HG03066 (cell line): ENCODE measurements at regions not wholly inside any gene's neighbourhood (a gene's known extent, or its start where the extent isn't known, plus 50 kb on each side); places are given as distances from the start of the nearest gene placed in this dataset.

Experiments used
- ATAC-seq: cut with Tn5 transposase; IDR thresholded peaks from one replicate; pipeline ENCODE4 v1.9.1; 2021; ENCODE audit warnings: low read depth; ENCODE audit not compliant: unreplicated experiment

- ATAC-seq: no peak
These were observed 249.8 kb upstream of the ZNF608 start for GRCh38 chr5:124996023-124996763.

GRCh38 chr5:124996764-124997077 lies 250.3 kb upstream of the ZNF608 start:
- ATAC-seq: no peak

GRCh38 chr5:124997186-124997893 lies 250.9 kb upstream of the ZNF608 start:
- ATAC-seq: no peak

- ATAC-seq: no peak
These were observed 252.1 kb upstream of the ZNF608 start for GRCh38 chr5:124998520-124998919.

GRCh38 chr5:125002727-125003598 lies 256.5 kb upstream of the ZNF608 start:
- no peak for ATAC-seq

GRCh38 chr5:125004009-125004408 lies 257.6 kb upstream of the ZNF608 start:
- ATAC-seq: no peak

- peak; percentile 40 for ATAC-seq
These were observed 258.8 kb upstream of the ZNF608 start for GRCh38 chr5:125005266-125005665.

GRCh38 chr5:125006011-125006685 lies 259.7 kb upstream of the ZNF608 start:
- ATAC-seq: peak; percentile 65

GRCh38 chr5:125010356-125010755 lies 263.9 kb upstream of the ZNF608 start:
- no peak for ATAC-seq

GRCh38 chr5:125011014-125011413 lies 264.6 kb upstream of the ZNF608 start:
- no peak for ATAC-seq

GRCh38 chr5:125011419-125011818 lies 265.0 kb upstream of the ZNF608 start:
- ATAC-seq: no peak

- ATAC-seq: no peak
These were observed 265.5 kb upstream of the ZNF608 start for GRCh38 chr5:125011947-125012346.

GRCh38 chr5:125012727-125013451 lies 266.4 kb upstream of the ZNF608 start:
- no peak for ATAC-seq

- ATAC-seq: no peak
These were observed 267.8 kb upstream of the ZNF608 start for GRCh38 chr5:125014202-125014601.

GRCh38 chr5:125017796-125018195 lies 271.4 kb upstream of the ZNF608 start:
- no peak for ATAC-seq

GRCh38 chr5:125023673-125024072 lies 277.2 kb upstream of the ZNF608 start:
- no peak for ATAC-seq

GRCh38 chr5:125026867-125027731 lies 280.7 kb upstream of the ZNF608 start:
- no peak for ATAC-seq

- ATAC-seq: no peak
These were observed 285.8 kb upstream of the ZNF608 start for GRCh38 chr5:125032286-125032685.

GRCh38 chr5:125033602-125034001 lies 287.2 kb upstream of the ZNF608 start:
- no peak for ATAC-seq
